ENCODE measurements at regions not wholly inside any gene's neighbourhood (a gene's known extent, or its start where the extent isn't known, plus 50 kb on each side); places are given as distances from the start of the nearest gene placed in this dataset.

- DNase-seq, result no peak
- Histone ChIP-seq H3K9me3 (no peaks in the 10 kb centered on the region), H3K27me3 (no peaks in the 10 kb centered on the region), H3K27ac (no peak overlapping the region), H3K36me3 (ENCODE audit: low read depth, missing control alignments) (no peaks in the 10 kb centered on the region), H3K4me3 (no peak overlapping the region), H3K4me1 (peaks cover 22% of the 10 kb centered on the region)
- TF ChIP-seq POLR2A (IDR thresholded peaks at IDR 0.05) (no peak), CTCF (IDR thresholded peaks at IDR 0.05) (no peak)
- 86 to 90% methylated on average over 3 to 7 of the region's 7 CpGs for WGBS, 2 donors
- intact Hi-C loops (cut with DNase I; ENCODE audit: low total_unique reads), result no loop called here
Measured at GRCh38 chr16:85165781-85166180, 53.5 kb upstream of the CIBAR2 start.

DNA sequence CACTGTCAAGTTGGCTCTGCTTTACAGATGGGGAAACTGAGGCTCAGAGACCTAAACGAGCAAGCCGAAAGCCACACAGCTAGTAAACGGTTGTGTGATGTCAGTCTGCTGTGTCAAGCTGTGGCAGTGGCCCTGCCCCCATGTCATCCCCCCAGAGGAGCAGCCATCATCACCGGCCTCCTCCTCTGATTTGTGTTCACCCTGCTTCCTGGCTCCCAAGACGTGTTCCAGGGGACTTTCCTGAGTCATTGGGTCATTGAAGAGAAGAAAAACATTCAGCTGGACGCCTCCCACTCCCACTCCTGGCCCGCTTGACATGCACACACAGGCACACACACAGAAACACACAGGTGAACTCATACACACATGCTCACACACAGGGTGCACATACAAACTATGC, 54.0 kb upstream of the CIBAR2 start:
- Histone ChIP-seq H3K4me3 (no peak overlapping the region), H3K27ac (no peak overlapping the region), H3K9me3 (no peaks in the 10 kb centered on the region), H3K27me3 (no peaks in the 10 kb centered on the region), H3K36me3 (ENCODE audit: low read depth, missing control alignments) (no peaks in the 10 kb centered on the region), H3K4me1 (peaks cover 27% of the 10 kb centered on the region)
- intact Hi-C loops (cut with DNase I; ENCODE audit: low total_unique reads), result no loop called here
- WGBS, 2 donors, result 70 to 81% methylated on average over 7 of the region's 7 CpGs
- TF ChIP-seq CTCF (IDR thresholded peaks at IDR 0.05), result no peak
- no peak for TF ChIP-seq POLR2A (IDR thresholded peaks at IDR 0.05)
- no peak for DNase-seq

GRCh38 chr16:85166699-85167588, 54.7 kb upstream of the CIBAR2 start:
- DNase-seq, result no peak
- Histone ChIP-seq H3K4me1 (peaks cover 33% of the 10 kb centered on the region), H3K27me3 (no peaks in the 10 kb centered on the region), H3K9me3 (no peaks in the 10 kb centered on the region), H3K4me3 (no peak overlapping the region), H3K36me3 (ENCODE audit: low read depth, missing control alignments) (no peaks in the 10 kb centered on the region), H3K27ac (no peak overlapping the region)
- intact Hi-C loops (cut with DNase I; ENCODE audit: low total_unique reads), result no loop called here
- no peak for TF ChIP-seq POLR2A (IDR thresholded peaks at IDR 0.05)
- TF ChIP-seq CTCF (IDR thresholded peaks at IDR 0.05), result no peak
- WGBS, 2 donors, result 92 to 95% methylated on average over 22 of the region's 22 CpGs

GRCh38 chr16:85167589-85168537, 55.6 kb upstream of the CIBAR2 start:
- WGBS, 2 donors, result 59 to 78% methylated on average over 15 to 22 of the region's 22 CpGs
- Histone ChIP-seq H3K27ac (no peak overlapping the region), H3K4me1 (peaks cover 38% of the 10 kb centered on the region), H3K9me3 (no peaks in the 10 kb centered on the region), H3K36me3 (ENCODE audit: low read depth, missing control alignments) (no peaks in the 10 kb centered on the region), H3K4me3 (peak overlapping the region in 1 of 2 donors; percentile 39), H3K27me3 (no peaks in the 10 kb centered on the region)
- intact Hi-C loops (cut with DNase I; ENCODE audit: low total_unique reads), result no loop called here
- DNase-seq, result no peak
- no peak for TF ChIP-seq CTCF (IDR thresholded peaks at IDR 0.05)
- no peak for TF ChIP-seq POLR2A (IDR thresholded peaks at IDR 0.05)
